Breast epithelium (tissue), 3 donors: ENCODE measurements at regions not wholly inside any gene's neighbourhood (a gene's known extent, or its start where the extent isn't known, plus 50 kb on each side); places are given as distances from the start of the nearest gene placed in this dataset.

Experiments used
- POLR2A ChIP-seq: fragments of 450-650 bp; IDR thresholded peaks from one replicate; pipeline ENCODE4 v1.6.1; 2016; ENCODE audit warnings: antibody characterized with exemption, mild to moderate bottlenecking, moderate library complexity
- TF ChIP-seq, protein P1 (sequence below), 3 donors: fragments of 450-650 bp; IDR thresholded peaks; one replicate each; pipeline ENCODE4 v1.5.1; 2016 to 2017; ENCODE audit warnings: antibody characterized with exemption in 3 of 3, mild to moderate bottlenecking in 3 of 3, moderate library complexity in 3 of 3

DNA sequence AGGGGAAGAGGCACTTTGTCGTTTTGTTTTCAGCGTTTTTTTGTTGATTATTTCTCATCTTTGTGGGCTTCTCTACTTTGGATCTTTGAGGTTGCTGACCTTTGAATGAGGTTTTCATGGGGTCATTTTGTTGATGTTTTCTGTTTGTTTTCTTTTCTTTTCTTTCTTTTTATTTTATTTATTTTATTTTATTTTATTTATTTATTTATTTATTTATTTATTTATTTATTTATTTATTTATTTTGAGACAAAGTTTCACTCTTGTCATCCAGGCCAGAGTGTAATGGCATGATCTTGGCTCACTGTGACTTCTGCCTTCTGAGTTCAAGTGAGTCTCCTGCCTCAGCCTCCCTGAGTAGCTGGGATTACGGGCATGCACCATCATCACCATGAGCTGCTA, 946.7 kb downstream of the TLE4 start:
- TF ChIP-seq, protein P1, sequence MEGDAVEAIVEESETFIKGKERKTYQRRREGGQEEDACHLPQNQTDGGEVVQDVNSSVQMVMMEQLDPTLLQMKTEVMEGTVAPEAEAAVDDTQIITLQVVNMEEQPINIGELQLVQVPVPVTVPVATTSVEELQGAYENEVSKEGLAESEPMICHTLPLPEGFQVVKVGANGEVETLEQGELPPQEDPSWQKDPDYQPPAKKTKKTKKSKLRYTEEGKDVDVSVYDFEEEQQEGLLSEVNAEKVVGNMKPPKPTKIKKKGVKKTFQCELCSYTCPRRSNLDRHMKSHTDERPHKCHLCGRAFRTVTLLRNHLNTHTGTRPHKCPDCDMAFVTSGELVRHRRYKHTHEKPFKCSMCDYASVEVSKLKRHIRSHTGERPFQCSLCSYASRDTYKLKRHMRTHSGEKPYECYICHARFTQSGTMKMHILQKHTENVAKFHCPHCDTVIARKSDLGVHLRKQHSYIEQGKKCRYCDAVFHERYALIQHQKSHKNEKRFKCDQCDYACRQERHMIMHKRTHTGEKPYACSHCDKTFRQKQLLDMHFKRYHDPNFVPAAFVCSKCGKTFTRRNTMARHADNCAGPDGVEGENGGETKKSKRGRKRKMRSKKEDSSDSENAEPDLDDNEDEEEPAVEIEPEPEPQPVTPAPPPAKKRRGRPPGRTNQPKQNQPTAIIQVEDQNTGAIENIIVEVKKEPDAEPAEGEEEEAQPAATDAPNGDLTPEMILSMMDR (IDR thresholded peaks at IDR 0.05): no peak
- no peak for TF ChIP-seq POLR2A
